CD4-positive, alpha-beta T cell treated with Interleukin-6 at 100 ng/mL for 8 hours (primary cell): ENCODE measurements at regions not wholly inside any gene's neighbourhood (a gene's known extent, or its start where the extent isn't known, plus 50 kb on each side); places are given as distances from the start of the nearest gene placed in this dataset.

Experiments
- DNase-seq: peaks from one replicate; pipeline ENCODE4 v3.0.0-alpha.2; 2020; ENCODE audit warnings: mixed read lengths, low spot score

DNA sequence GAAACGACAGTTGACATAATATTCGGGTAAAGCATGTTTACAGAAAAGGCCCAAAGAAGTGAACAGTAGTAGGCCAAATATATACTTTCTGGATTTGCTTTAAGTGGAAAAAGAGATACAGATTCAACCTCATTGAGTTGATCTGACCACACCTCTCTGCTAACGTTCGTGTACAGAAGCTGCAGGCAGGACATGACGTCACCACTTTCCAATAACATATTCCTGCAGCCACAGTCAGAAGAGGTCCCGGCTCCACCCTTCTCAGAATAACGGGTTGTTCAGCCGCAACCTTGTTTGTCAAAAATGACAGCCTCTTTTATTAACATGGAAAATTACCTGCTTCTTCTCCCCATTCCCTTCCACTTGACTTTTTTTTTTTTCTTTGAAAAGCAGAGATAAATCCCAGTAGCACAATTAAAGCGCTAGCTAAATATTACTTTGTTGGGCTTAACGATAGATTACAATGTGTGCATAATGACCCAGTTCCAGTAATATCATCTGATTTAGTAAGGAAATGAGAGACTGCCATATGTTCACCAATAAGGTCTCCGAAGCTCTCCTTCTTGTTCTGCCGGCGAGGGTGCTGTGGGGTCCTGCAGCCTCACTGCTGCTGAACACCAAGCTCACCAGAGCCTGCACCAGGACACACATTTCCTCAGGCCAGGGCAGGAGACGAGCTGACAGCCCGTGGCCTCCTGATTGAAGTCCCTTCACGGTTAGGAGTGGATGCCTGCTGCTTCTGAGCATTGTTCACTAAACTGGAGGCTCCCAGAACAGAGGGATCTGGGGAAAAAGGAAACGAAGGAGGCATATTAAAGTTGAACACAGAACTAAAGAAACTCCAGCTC is 451.0 kb upstream of the SALL3 start:
- DNase-seq, result no peak

DNA sequence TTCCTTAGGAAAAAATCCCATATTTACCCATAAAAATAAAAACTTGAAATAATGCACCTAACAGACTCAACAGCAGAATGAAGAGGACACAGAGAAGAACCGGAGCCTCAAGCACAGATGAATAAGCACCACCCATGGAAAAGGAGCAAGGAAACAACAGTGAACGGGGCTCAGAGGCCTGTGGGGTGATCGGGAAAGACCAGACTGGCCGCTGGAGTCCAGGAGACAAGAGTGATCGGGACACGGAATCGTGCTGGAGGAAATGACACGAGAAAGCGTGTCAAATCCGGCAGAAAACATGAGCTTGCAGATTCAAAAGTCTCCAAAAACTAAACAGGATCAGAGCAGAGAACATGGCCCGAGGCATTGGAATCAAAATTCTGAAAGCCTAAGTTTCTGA is 448.0 kb upstream of the SALL3 start:
- DNase-seq, result no peak

DNA sequence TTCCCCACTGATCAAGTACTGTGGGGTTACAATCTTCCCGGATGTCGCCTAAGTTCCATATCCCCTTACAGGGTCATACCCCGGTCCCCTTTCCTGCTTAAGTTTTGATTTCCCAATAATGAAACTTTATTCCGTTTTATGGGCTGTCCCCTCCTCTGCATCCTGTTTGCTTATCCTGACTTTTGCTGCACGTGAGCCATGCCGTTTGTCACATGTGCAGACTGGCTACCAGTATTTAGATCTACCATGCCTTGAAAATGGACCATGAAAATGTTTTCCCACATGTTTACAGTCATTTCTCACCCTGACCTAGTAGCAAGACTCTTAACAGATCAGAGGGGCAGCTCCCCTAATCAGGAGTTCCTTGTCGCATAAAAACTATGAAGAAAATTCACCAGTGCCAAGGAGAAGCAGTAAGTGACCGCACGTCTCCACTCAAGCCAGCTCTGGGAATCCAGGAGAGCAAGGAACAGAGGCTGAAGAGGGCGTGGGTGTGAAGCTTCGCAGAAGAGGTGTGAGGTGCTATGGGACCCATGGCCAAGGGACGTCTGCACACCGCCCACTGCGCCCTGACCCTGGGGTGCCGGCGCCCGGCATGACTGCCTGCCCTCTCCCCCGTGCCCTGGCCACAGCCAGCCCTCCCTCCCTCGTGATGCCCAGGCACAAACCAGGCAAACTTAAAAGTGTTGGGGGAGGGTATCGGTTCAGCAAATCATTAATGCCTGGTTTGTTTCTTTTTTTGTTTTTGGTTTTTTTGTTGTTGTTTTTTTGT is 440.8 kb upstream of the SALL3 start:
- DNase-seq, result no peak

DNA sequence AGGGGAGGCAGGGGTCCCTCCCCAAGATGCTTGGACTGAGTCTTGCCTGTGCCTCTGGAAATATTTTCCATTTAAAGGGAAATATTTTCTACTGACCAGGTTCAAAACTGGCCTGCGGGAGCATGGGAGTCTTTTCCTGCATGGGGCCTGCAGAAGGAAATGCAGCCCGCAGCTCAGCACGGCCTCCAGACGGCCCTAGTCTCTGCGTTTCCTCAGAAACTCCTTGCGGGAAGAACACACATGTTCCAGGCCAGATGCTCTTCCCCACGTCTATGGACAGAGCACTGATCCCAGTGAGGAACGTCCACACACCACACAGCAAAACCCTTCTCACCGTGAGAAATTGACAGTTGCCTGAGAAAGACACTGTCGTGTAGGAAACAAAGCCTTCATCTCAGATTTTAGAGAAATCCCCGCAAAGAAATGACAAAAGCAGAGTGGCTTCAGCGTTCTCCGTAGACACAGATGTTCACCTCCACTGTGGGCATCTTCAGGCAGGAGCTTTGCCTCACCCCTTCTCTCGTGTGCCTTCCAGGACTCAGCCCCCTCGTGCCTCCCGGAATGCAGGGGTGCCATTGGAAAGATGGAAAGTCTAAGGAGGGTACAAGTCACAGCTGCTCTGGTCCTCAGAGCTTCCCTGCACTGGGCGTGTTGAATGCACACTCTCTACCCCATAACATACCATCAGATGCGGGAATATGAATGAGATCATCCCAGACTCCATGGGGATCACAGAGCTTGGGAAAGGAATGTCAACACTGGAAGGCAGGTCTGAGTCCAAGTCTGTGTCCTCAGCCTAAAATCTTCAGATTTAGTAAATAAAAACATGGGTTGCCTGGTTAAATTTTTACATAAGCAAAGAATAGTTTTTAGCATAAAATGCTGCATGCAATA is 438.7 kb upstream of the SALL3 start:
- DNase-seq, result no peak

DNA sequence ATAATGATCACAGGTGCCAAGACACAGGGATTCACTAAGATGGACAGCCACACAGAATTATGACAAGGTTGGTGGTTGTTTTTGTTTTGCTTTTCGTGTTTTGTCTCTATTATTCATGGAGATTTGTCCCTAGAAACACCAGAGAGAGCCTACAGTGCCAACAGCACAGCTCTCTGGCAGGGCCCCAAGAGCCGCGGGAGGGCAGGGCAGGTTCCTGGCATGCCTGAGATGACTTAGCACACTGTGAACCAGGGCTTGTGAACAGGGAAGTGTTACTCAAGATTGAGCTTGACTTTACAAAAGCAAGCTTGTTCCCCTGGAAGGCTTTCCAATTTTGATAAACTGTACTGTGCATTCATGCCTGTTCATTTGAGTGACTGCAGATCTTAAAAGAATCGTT is 437.4 kb upstream of the SALL3 start:
- DNase-seq, result no peak

DNA sequence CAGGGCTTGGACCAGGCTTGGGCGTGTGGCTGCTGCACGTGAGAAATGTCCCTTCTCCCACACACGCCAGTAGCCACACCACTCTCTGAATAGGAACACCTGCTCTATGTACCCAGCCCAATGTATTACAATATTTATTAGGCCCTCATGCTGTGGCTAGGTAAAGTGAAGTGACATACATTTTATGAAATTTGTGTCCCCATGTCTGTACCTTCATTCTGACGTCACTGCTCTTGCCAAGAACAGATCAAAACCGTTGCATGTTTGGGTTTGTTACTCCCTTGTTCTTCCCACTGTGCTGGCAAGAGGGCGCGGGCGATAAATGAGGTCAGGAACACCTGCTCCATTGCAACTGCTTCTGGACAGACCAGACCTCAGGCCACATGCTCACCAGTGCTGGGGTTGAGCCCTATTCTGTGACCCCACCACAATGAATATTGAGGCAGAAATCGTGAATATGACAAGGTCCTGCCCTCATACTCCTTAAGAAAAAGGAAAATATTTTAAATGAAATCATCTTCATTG is 436.4 kb upstream of the SALL3 start:
- no peak for DNase-seq

DNA sequence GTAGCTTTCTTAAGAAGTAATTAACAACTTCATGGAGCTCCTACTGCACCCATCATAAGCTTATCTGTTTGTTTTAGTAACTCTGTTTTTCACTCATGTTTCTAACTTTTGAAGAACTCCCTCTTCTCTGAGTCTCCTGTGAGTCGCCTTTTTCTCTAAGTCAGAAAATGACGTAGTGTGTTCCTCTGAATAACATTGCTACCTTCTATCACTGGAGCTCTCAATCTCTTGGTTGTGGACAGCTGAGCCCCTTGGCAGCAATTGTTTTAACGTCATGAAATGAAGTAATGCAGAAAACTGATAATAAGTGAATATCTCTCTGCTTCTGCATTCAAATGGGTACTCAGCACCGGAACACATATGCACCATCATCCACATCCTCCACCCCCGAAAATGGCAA is 433.3 kb upstream of the SALL3 start:
- no peak for DNase-seq

DNA sequence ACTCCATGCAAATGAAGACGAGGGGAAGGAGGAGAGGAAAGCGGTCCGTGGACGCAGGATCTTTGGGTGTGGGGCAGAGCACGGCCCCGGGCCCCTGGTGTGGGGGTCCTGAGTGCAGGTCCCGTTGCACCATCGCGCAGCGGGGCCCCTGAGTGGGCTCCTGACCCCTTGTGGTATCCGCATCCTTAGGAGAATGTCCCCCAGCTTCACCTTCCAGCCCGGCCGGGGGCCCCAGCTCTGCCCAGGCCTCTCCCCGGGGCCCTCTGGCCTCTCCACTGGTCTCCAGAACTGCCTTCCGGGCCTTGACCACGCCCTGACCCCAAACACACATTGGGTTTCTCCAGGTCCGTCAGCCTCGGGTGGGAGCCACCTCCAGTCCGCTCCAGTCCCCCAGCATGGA is 431.8 kb upstream of the SALL3 start:
- no peak for DNase-seq

DNA sequence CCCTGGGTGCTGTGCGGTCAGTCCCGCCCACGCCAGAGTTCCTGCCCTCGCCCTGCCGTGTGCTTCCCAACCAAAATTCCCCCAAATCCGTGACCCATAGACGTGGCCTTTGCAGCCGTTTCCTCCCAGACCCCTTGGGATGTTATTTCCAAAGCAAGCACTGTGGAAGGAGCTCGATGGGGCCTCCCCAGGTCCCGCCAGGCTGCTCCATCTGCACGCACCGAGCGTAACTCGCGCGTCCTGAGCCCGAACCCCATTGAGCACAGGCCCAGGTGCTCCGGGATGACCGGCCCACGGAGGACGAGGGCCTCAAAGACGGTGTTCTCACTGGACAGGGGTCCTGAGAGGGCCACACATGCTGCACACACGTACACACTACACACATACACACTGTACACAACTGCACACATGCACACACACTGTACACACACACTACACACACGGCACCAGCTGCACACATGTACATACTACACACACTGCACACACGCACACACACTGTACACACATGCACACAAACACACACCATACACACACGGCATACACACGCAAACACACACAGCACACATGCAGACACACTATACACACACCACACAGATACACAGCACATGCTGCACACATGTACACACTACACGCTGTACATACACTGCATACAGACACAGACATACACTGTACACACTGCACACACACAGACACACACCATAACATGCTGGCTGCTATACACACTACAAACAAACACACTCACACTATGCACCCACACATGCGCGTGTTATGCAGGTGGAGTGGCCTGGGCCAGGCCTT is 431.2 kb upstream of the SALL3 start:
- no peak for DNase-seq

DNA sequence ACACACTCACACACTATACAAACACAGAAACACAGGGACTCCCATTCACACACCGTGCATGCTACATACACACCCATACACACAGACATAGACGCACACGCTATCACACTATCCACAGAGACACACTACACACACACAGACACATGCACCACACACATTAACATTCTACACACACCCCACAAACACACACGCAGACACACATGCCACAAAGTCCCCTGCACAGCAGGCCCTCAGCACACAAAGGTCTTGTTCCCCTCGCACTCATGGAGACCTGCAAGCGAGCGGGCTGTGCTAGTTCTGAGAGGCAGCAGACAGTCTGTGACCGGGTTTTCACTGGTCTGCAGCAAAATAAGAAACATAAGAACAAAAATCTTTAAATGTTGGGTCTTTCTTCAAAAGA is 429.6 kb upstream of the SALL3 start:
- no peak for DNase-seq

DNA sequence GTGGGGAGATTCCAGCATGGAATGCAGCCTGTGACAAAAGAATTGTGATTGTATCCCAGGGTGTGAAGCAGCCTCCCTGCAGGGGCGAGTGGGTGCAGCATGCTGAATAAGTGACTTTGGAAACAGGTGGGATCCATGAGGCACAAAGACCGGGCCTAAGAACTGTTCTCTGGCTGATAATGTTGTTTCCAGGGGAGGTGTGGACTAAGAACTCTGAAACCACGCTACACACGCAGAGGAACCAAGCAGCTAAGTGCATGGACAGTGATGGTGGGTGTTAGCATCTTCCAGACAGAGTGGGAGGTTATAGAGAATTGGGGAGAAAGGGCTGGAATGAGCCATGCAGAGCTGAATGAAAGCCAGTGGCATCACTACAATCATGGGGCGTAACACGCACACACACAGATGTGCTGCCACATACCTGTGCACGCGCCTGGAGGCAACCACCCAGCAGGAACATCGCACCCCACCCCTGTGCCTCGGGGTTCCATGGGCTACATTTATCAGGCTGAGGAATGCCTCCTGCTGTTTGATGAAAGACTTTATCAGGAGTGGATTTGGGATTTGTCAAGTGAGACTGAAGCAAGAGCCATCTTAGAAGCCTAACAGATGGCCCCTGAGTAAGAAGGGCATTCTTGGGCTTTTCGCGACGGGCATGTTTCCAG is 424.5 kb upstream of the SALL3 start:
- DNase-seq, result no peak

DNA sequence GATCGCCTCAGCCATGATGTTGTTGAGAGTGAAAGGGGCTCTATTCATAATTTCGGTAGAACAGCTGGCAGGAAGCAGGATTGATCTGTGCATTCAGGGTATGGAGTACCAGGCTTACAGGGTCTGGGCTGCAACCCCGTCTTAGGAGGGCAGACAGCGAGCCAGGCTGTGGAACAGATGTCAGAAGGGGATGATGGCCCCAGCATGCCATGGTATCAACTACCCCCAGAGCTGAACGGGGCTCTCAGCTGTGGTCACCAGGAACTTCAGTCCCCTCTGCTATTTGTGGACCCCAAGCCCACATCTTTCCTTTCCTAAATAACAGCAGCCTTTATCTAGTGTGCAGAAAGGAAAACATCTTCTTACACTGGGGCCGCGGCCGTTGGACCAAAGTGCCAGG is 422.2 kb upstream of the SALL3 start:
- DNase-seq, result no peak

DNA sequence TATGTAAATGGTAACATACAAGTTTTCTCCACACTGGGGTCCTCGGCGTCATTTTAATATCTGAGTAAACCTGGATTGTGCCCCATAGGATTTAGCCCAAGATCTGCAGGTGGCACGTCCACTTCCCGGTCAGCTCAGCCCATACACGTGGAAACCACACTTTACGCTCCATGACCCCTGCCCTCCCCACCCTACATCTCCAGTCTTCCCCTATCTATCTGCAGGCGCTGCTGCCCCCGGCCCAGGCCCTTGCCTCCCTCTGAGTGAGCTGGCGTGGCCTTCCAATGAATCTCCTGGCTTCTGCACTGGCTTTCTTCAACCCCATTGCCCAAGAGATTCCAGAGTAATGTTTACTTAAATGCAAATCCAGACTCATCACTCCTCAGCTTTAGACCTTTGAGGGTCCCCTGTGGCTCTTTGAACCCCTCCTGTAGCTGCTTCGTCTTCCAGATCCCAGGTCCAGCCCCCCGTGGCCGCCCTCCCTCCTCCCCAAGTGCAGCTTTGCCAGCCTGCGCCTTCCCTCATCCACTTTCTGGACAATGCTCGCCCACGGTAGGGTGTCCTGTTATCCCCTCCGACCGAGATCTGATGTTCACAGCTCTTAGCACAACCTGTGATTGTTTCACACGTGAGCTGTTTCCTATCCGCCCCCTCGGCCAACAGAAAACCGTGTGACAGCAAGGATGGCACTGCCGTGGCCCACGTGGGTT is 421.4 kb upstream of the SALL3 start:
- no peak for DNase-seq

DNA sequence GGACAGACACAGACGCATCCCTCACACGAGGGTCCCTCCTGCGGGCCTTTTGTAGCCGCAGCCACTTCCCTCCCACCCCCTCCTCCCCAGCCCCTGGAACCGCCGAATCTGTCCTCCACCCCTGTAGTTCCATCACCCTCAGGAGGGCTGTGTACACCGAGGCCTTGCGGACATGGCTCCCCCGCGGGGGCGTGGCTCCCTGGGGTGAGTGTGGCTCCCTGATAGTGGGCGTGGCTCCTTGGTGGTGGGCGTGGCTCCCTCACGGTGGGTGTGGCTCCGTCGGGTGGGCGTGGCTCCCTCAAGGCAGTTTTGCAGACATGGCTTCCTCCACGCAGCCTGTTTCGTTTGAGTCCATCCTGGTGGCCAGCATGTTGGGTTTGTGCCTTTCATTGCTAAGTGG is 420.7 kb upstream of the SALL3 start:
- no peak for DNase-seq

DNA sequence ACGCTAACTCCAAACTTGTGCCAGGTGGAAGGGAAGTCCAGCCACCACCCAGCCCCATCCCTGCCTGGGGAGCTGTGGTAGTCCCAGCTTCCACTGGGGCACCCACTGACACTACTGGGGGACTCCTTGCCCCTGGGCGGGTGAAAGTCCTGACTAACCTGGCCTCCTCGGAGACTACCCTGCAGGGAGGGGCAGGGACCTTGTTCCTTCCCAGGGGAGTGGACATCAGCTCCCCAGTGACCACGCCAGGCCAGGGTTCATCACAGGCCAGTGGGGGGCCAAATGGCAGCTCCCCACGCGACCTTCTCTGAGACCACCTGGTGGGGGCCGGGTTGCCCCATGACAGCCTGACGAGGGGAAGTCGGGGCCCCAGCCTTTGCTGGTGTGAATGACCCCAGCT is 420.0 kb upstream of the SALL3 start:
- no peak for DNase-seq

DNA sequence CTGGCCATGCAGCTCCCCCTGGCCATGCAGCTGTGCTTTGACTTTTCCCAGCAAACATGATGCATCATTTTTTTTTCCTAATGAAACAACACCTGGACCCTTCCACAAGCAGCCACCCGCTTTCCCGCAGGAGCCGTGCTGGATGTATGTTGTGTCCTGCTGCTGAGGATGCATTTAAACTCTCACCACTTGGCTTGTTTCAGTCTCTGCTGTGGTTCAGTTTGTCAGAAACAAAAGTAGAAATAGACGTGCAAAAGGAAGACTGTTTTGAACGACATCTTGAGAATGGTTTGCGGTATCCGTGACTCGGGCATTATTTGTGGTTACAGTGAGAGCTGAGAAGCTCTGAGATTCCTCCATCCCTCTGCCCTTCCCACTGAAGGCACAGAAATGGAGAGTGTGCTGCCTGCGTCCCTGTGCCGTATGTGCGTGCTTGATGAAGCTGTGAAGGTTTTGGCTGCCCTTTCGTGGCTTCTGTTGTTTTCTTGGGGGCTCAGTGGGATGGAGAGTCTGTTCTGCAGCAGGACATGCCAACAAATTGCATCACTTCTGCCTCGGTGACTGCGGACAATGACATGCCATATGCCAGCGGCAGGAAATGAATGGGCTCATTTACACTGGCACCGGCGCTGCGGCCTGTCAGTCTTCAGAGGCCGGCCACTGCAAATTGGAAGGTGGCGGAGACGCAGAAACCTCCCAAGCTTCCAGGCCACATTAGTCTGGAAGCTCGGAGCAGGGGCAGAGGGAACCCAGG is 417.7 kb upstream of the SALL3 start:
- DNase-seq, result no peak

DNA sequence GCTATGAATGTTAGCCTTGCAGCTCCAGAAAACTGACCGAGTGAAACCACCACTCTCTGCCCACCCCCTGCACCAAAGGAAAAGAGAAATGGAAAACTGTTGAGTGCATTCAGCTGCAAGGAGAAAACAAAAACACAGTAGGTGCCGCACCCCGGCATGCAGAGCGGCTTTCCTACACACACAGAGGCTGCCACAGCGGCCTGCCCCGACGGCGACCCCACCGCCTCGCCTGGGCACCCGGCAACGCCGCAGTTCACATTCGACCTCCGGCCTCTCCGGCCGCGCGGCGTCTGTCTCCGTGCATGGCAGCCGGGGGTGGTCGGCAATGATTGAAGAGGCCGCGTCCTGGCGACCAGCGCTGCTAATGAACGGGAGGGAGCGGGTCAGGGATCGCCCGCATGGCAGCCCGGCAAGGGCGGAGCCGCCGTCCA is 417.1 kb upstream of the SALL3 start:
- no peak for DNase-seq

DNA sequence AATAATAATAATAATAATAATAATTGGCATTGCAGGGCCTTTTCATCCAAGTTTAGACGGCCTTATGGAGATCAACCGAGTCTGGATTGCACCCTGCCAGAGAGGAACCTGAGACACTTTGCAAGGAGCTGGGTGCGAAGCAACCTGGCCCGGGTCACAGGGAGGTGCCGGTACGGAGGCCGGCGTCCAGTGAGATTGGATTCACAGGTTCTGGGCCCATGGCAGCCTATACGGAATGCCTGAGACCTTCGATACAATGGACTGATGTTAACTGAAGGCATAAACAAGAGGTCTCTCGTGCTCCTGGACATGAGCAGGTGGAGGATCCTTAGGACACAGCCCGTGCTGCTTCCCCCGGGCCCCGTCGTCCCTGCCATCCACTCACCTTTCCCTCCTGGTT is 416.5 kb upstream of the SALL3 start:
- DNase-seq, result no peak

DNA sequence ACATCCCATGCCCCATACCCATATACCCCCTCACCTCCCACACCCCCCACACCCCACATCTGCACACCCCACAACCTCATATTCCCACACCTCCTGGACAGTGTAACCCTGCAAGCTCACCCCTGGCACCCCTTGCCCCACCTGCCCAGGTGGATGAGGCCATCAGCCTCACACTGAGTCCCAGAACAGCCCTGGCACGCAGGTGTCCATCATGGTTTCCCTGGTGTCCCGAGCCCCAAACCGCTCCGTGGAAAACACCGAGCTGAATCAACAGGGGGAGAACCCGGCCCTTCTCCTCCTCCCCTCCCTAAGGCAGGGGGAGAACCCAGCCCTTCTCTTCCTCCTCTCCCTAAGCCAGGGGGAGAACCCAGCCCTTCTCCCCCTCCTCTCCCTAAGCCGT is 415.6 kb upstream of the SALL3 start:
- DNase-seq, result no peak
